Endodermal cell (in vitro differentiated cells): ENCODE measurements at regions not wholly inside any gene's neighbourhood (a gene's known extent, or its start where the extent isn't known, plus 50 kb on each side); places are given as distances from the start of the nearest gene placed in this dataset.

Experiments
- DNase-seq: peaks from one replicate; pipeline ENCODE4 v3.0.0-alpha.2; 2017
- H3K27ac ChIP-seq: 2 replicates; pipeline ENCODE4 v1.5.1; 2013; ENCODE audit warnings: mild to moderate bottlenecking, low read depth, low read length, moderate library complexity
- H3K27me3 ChIP-seq: 2 replicates; pipeline ENCODE4 v1.6.1; 2013; ENCODE audit warnings: mild to moderate bottlenecking, low read length, moderate library complexity; ENCODE audit not compliant: insufficient read depth, control insufficient read depth, poor library complexity, severe bottlenecking
- H3K36me3 ChIP-seq: 2 replicates; pipeline ENCODE4 v1.7.0; 2013; ENCODE audit warnings: mild to moderate bottlenecking, low read length, moderate library complexity; ENCODE audit not compliant: control insufficient read depth, insufficient read depth
- H3K4me1 ChIP-seq: one replicate; pipeline ENCODE4 v1.7.0; 2013; ENCODE audit warnings: low read length; ENCODE audit not compliant: control insufficient read depth, insufficient read depth
- H3K4me3 ChIP-seq: 2 replicates; pipeline ENCODE4 v1.5.1; 2013; ENCODE audit warnings: mild to moderate bottlenecking, low read length, moderate library complexity
- H3K9ac ChIP-seq: 2 replicates; pipeline ENCODE4 v1.6.1; 2013; ENCODE audit warnings: mild to moderate bottlenecking, low read length, moderate library complexity; ENCODE audit not compliant: poor library complexity, severe bottlenecking; ENCODE audit errors: extremely low read depth
- H3K9me3 ChIP-seq: 2 replicates; pipeline ENCODE4 v1.6.1; 2013; ENCODE audit warnings: mild to moderate bottlenecking, low read length, moderate library complexity; ENCODE audit not compliant: control insufficient read depth
- H3K27ac Mint-ChIP-seq: 2 replicates; pipeline ENCODE4 v1.8.0; 2020; ENCODE audit warnings: mixed read lengths
- H3K27me3 Mint-ChIP-seq: 2 replicates; pipeline ENCODE4 v1.8.0; 2021; ENCODE audit warnings: mild to moderate bottlenecking, mixed read lengths; ENCODE audit not compliant: insufficient read depth
- H3K36me3 Mint-ChIP-seq: 2 replicates; pipeline ENCODE4 v1.8.0; 2020; ENCODE audit warnings: low read depth, mixed read lengths
- H3K4me1 Mint-ChIP-seq: 2 replicates; pipeline ENCODE4 v1.8.0; 2020; ENCODE audit warnings: mixed read lengths
- H3K4me3 Mint-ChIP-seq: 2 replicates; pipeline ENCODE4 v1.8.0; 2020; ENCODE audit warnings: mild to moderate bottlenecking, moderate library complexity, mixed read lengths
- H3K9me3 Mint-ChIP-seq: 2 replicates; pipeline ENCODE4 v1.8.0; 2020; ENCODE audit warnings: mild to moderate bottlenecking, mixed read lengths
- CTCF ChIP-seq: fragments of 200-600 bp; sonication (generic); conservative IDR thresholded peaks from 2 replicates; pipeline ENCODE4 v1.5.0; 2021; ENCODE audit warnings: antibody characterized with exemption, mild to moderate bottlenecking
- WGBS, 2 experiments: methylation state at CpG; one replicate each; pipeline versions ENCODE4 v1.1.5 to v1.1.7; 2013; ENCODE audit warnings: missing lambda C conversion rate in 2 of 2, mixed read lengths in 1 of 2; ENCODE audit not compliant: insufficient coverage in 1 of 2, insufficient read length in 1 of 2; 5-methylcytosine and 5-hydroxymethylcytosine counted together

- H3K4me1 Mint-ChIP-seq: no peaks in the 10 kb centered on the region
- H3K9ac ChIP-seq: no peak overlapping the region
- no peak overlapping the region for H3K4me3 ChIP-seq
- H3K27me3 ChIP-seq: no peaks in the 10 kb centered on the region
- DNase-seq: no peak
- H3K36me3 ChIP-seq: no peaks in the 10 kb centered on the region
- WGBS, 2 experiments: 97% methylated on average over 4 of the region's 4 CpGs; no CpG with 5 or more reads in 1 of the 2 experiments
- TF ChIP-seq CTCF: no peak
- no peaks in the 10 kb centered on the region for H3K36me3 Mint-ChIP-seq
- no peaks in the 10 kb centered on the region for H3K9me3 Mint-ChIP-seq
- H3K4me1 ChIP-seq: no peaks in the 10 kb centered on the region
- H3K9me3 ChIP-seq: no peaks in the 10 kb centered on the region
- no peak overlapping the region for H3K27ac Mint-ChIP-seq
- H3K27ac ChIP-seq: no peak overlapping the region
- no peaks in the 10 kb centered on the region for H3K27me3 Mint-ChIP-seq
- no peak overlapping the region for H3K4me3 Mint-ChIP-seq
Observed at GRCh38 chr10:2759233-2759632, 308.1 kb upstream of the PFKP start.

DNA sequence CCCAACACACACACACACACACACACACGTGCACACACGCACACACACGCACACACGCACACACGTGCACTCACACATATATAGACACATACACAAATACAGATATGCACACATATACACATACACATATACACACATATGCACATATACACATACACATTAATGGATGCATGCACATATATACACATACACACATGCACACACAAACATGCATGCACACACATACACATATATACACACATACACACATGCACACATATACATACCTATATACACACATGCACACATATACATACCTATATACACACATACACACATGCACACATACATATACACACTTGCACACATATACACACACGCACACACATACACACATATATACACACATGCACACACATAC lies 312.4 kb upstream of the PFKP start:
- Histone ChIP-seq H3K9me3 (no peaks in the 10 kb centered on the region), H3K4me3 (no peak overlapping the region), H3K36me3 (no peaks in the 10 kb centered on the region), H3K27me3 (no peaks in the 10 kb centered on the region), H3K4me1 (no peaks in the 10 kb centered on the region), H3K9ac (no peak overlapping the region), H3K27ac (no peak overlapping the region)
- 43 to 47% methylated on average over 4 to 6 of the region's 6 CpGs for WGBS, 2 experiments
- H3K9me3 Mint-ChIP-seq: no peaks in the 10 kb centered on the region
- no peaks in the 10 kb centered on the region for H3K36me3 Mint-ChIP-seq
- H3K27ac Mint-ChIP-seq: no peak overlapping the region
- no peak for TF ChIP-seq CTCF
- H3K4me3 Mint-ChIP-seq: no peak overlapping the region
- H3K27me3 Mint-ChIP-seq: no peaks in the 10 kb centered on the region
- no peak for DNase-seq
- no peaks in the 10 kb centered on the region for H3K4me1 Mint-ChIP-seq

- TF ChIP-seq CTCF: no peak
- no peaks in the 10 kb centered on the region for H3K27me3 ChIP-seq
- Mint-ChIP-seq H3K4me1 (no peaks in the 10 kb centered on the region), H3K9me3 (no peaks in the 10 kb centered on the region), H3K36me3 (no peaks in the 10 kb centered on the region), H3K4me3 (no peak overlapping the region), H3K27ac (no peak overlapping the region), H3K27me3 (no peaks in the 10 kb centered on the region)
- WGBS, 2 experiments: 89 to 92% methylated on average over 9 to 10 of the region's 10 CpGs
- no peaks in the 10 kb centered on the region for H3K9me3 ChIP-seq
- no peak overlapping the region for H3K9ac ChIP-seq
- H3K4me1 ChIP-seq: no peaks in the 10 kb centered on the region
- H3K36me3 ChIP-seq: no peaks in the 10 kb centered on the region
- no peak overlapping the region for H3K4me3 ChIP-seq
- DNase-seq: no peak
- no peak overlapping the region for H3K27ac ChIP-seq
Observed at GRCh38 chr10:2748287-2748686, 319.1 kb upstream of the PFKP start.
